ENCODE measurements at regions not wholly inside any gene's neighbourhood (a gene's known extent, or its start where the extent isn't known, plus 50 kb on each side); places are given as distances from the start of the nearest gene placed in this dataset.

DNA sequence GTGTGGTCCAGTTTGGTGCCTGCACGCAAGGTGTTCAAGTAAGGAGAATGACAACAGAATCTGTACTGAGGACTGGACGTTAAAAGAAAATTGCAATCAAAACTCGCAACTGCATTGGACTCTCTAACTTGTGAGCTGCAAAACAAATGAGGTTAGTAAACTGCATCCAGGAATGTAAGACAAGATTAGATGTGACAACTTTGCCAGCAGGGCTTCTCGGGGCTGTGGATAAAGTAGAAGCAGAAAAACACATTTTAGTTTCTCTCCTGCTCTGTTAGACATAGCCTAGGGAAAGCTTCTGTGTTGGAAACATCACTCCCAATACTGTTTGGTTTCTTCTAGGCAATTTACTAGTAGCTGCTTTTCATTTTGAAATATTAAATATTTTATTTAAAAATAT is 338.2 kb upstream of the NAV3 start:
- no peak for DNase-seq (ENCODE audit: low spot score)

GRCh38 chr12:77489331-77489970 is 341.2 kb upstream of the NAV3 start:
- no peak for DNase-seq (ENCODE audit: low spot score)

GRCh38 chr12:77488041-77488620 is 342.6 kb upstream of the NAV3 start:
- no peak for DNase-seq (ENCODE audit: low spot score)

- DNase-seq (ENCODE audit: low spot score): no peak
Measured at GRCh38 chr12:77486872-77487271, 343.8 kb upstream of the NAV3 start.

GRCh38 chr12:77485961-77486854 is 344.5 kb upstream of the NAV3 start:
- no peak for DNase-seq (ENCODE audit: low spot score)

DNA sequence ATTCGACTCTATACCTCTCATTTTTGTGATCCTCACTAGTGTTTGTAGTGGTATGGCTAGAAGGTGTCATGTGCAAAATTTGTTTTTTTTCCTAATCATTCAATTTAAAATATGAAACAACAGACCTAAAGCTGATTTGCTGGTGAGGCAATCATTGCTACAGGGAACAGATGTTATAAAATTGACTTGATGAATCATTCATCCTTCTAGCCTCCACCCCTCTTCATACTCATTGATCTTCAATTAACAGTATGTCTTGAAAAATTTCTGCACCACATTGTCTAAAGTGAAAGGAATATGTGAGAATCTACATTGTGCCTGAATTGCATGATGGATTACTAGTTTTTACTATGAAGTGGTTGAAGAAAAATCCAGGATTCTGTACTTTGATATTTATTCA is 349.0 kb upstream of the NAV3 start:
- DNase-seq (ENCODE audit: low spot score): no peak

GRCh38 chr12:77477907-77478533 is 352.7 kb upstream of the NAV3 start:
- DNase-seq (ENCODE audit: low spot score): no peak

GRCh38 chr12:77471801-77472200 is 358.9 kb upstream of the NAV3 start:
- no peak for DNase-seq (ENCODE audit: low spot score)

DNA sequence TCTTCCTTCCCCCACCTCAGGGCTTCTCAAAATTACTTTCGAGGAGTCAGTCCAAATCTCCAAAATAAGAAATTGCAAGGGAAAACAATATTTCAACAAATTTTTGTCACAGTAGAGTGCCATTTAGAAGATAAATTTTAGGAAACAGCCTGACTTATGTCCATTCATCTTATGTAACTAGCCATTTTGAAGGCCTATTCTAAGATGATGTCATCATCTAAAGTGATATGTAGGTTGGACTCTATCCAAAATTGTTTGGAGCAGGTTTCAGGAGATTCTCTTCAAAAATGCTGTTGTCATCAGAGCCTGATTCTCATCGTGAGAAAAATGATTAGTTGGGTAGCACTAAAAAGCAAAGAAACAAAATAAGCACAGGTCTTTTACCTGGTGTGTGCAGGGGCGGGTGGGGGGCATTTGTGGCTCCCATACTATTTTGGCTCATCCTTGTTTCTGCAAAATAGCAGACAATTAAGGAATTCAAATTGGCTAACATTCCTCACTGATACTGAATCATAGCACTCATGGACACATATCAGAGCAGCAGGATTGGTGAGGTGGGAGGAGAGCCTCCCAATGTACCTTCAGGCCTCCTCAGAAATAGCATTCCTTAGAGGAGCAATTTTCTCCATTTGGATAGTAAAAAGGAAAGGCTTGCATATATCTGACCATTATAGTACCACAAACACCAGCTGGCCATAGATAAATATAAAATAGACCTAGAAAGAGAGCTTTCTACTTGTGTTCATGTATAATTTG is 360.9 kb upstream of the NAV3 start:
- no peak for DNase-seq (ENCODE audit: low spot score)

- no peak for DNase-seq (ENCODE audit: low spot score)
Measured at GRCh38 chr12:77442633-77443032, 377.3 kb upstream of the E2F7 start.

GRCh38 chr12:77439749-77440148 is 374.4 kb upstream of the E2F7 start:
- DNase-seq (ENCODE audit: low spot score): no peak

DNA sequence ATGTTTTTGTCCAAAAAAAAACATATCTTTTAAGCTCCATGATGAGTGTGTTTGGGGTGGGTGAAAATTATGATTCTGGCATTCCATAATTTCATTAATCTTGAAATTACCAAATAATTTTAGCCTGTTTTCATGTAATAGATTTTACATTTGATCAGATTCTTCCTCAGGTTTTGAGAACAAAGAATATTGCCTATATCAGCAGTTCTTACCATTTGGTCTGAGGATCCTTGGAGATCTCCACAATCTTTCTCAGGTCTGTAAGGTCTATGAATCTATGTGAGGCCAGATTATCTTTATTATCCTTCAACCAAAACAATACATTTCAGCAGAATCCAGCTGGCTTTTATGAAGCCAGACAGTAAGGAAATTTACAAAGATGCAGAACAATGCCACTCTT is 373.3 kb upstream of the E2F7 start:
- DNase-seq (ENCODE audit: low spot score): no peak

DNA sequence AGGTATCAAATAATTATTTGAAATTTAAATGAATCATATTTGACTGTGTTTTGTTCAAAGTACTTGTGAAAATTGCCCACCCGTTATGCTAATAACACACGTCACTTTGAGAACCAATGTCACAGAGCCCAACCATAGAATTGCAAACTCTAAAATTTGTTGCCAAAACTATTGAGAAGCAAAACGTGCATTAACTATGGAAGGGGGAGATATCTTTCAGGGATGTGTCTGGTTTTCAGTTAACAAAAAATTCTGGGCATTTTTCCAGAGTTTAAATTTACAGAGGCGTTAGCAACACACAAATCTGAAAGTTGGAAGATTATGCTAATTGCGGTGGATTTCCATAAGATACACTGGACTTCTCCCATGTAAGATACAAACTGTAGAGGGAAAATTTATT is 371.8 kb upstream of the E2F7 start:
- DNase-seq (ENCODE audit: low spot score): no peak

- no peak for DNase-seq (ENCODE audit: low spot score)
Measured at GRCh38 chr12:77435446-77436091, 370.2 kb upstream of the E2F7 start.

GRCh38 chr12:77433799-77434198 is 368.4 kb upstream of the E2F7 start:
- no peak for DNase-seq (ENCODE audit: low spot score)

GRCh38 chr12:77429426-77429825 is 364.1 kb upstream of the E2F7 start:
- no peak for DNase-seq (ENCODE audit: low spot score)

GRCh38 chr12:77421152-77421551 is 355.8 kb upstream of the E2F7 start:
- DNase-seq (ENCODE audit: low spot score): no peak

- no peak for DNase-seq (ENCODE audit: low spot score)
Measured at GRCh38 chr12:77409551-77409950, 344.2 kb upstream of the E2F7 start.

- no peak for DNase-seq (ENCODE audit: low spot score)
Measured at GRCh38 chr12:77407931-77408330, 342.6 kb upstream of the E2F7 start.

DNA sequence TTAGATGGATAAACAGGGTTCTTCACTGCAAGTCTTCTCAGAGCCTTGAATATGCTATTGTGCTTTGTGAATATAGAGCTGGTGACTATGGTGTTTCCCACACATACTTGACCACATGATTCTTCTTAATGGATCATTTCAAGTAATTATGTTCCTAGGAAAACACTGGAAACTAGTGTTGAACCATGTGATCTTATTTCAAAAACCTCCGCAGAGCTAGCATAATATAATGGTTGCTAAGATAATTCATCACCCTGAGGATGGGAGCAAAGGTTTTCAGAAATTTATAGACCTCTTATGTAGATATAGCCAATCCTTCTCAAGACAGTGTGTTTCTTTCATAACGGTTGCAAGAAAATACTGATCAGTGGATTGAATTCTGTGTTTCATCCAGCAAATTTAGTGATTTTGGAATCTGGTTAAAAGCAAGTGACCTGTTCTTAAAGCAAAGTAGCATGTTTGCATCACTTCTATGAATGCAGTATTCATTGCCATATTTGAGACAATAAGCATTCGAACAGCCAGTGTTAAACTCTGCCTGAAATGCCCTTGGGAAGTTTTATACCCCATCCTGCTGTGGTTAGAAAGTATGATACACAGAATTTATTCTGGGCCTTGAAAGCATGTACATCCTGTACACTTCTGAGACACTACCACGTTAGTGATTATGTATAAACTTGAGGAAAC is 341.0 kb upstream of the E2F7 start:
- no peak for DNase-seq (ENCODE audit: low spot score)

- no peak for DNase-seq (ENCODE audit: low spot score)
Measured at GRCh38 chr12:77402716-77403115, 337.3 kb upstream of the E2F7 start.
